ENCODE measurements at regions not wholly inside any gene's neighbourhood (a gene's known extent, or its start where the extent isn't known, plus 50 kb on each side); places are given as distances from the start of the nearest gene placed in this dataset.
"Not testable (repeated sequence)": the region's sequence is repeated elsewhere in the genome, so short reads cannot be mapped to it uniquely, and the experiment has no call there.

- intact Hi-C loops (cut with DNase I), result no loop called here
- no peak for DNase-seq
Measured at GRCh38 chr1:5198328-5198727, 543.9 kb downstream of the AJAP1 start.

DNA sequence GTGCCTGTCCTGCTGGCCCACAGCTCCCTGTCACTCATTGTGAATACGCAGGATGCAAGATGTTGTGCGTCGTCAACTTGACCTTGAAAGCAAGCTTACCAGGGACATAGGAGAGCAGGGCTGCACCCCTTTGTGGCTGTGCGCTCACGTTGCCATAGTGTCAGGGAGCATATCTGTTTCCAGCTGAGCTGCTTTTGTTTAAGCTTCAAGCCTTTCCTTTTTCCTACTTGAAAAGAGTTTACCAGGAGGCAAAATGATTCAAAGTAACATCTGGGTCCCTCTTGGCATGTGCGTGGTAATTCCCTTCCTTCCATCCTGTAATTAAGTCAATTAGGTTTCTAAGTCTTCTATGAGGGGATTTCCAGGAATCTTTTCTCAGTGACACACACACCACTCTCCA, 537.1 kb downstream of the AJAP1 start:
- no peak for DNase-seq
- intact Hi-C loops (cut with DNase I), result no loop called here

- intact Hi-C loops (cut with DNase I), result no loop called here
- DNase-seq, result no peak
Measured at GRCh38 chr1:5189384-5189783, 535.0 kb downstream of the AJAP1 start.

DNA sequence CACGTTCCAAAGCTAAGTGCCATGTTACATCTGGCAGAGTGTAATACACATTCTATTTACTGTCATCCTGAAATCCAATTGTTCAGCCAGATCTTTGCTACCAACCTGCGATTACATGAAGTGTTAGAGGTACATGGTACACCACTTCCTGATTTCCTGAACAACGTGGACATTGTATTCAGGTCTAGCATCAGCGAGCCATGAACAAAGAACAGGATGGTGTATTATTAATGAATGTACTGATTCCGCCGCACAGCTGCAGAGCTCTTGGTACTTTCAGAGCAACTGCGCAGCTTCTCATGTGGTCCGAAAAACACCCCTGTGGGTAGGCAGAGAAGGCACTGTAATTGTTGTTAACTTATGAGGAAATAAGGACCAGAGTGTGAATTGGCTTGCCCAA, 511.4 kb downstream of the AJAP1 start:
- intact Hi-C loops (cut with DNase I), result no loop called here
- no peak for DNase-seq

DNA sequence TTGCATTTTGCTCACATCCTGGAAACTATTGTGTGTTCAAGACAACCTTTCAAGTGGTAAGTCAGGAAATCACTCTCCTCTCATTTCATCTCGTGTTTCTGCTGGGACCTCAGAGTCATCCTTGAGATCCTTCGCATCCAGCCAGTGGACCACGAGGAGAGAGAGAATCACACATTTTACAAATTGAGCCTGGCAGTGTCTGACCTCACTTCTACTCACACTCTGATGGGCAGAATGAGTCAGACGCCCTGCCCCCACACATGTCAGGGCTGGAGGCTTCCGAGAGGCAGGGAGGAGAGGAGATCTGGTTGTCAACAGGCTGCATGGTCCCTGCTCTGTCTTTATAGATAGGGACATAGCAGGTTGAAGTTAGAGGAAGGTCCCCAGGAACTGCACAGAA, 509.7 kb downstream of the AJAP1 start:
- intact Hi-C loops (cut with DNase I), result no loop called here
- no peak for DNase-seq

GRCh38 chr1:5161372-5161771, 507.0 kb downstream of the AJAP1 start:
- DNase-seq, result no peak
- intact Hi-C loops (cut with DNase I), result no loop called here

GRCh38 chr1:5157175-5157574, 502.8 kb downstream of the AJAP1 start:
- DNase-seq, result no peak
- intact Hi-C loops (cut with DNase I), result no loop called here

- intact Hi-C loops (cut with DNase I), result no loop called here
- DNase-seq, result no peak
Measured at GRCh38 chr1:5156416-5157120, 502.2 kb downstream of the AJAP1 start.

- intact Hi-C loops (cut with DNase I), result no loop called here
- DNase-seq, result peak in 8 of 10 donors; percentile 18 to 91 (median 50)
Measured at GRCh38 chr1:5151511-5151910, 497.1 kb downstream of the AJAP1 start.

DNA sequence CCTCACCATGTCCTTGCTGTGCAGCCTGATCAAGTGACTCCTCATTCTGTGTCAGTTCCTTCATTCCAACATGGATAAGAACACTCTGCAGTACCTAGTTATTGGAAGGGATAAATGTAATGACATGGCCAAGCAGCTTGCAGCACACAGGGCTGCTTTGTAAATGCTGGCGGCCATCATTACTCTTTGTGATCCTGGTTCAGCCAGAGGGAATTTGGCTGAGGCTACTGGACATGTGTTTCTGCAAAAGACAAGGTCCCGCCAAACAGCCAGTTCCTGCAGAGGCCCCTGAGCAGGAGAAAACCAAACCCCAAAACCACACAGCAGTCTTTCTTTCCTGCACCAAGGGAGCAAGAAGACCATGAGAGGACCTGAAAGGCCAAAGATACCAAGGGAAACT, 495.8 kb downstream of the AJAP1 start:
- DNase-seq, result no peak
- intact Hi-C loops (cut with DNase I), result no loop called here

- intact Hi-C loops (cut with DNase I), result no loop called here
- DNase-seq, result no peak
Measured at GRCh38 chr1:5147806-5148205, 493.4 kb downstream of the AJAP1 start.

GRCh38 chr1:5142389-5142788, 488.0 kb downstream of the AJAP1 start:
- intact Hi-C loops (cut with DNase I), result no loop called here
- no peak for DNase-seq

GRCh38 chr1:5141750-5142149, 487.3 kb downstream of the AJAP1 start:
- no peak for DNase-seq
- intact Hi-C loops (cut with DNase I), result no loop called here

- intact Hi-C loops (cut with DNase I), result no loop called here
- no peak for DNase-seq
Measured at GRCh38 chr1:5140962-5141361, 486.6 kb downstream of the AJAP1 start.

DNA sequence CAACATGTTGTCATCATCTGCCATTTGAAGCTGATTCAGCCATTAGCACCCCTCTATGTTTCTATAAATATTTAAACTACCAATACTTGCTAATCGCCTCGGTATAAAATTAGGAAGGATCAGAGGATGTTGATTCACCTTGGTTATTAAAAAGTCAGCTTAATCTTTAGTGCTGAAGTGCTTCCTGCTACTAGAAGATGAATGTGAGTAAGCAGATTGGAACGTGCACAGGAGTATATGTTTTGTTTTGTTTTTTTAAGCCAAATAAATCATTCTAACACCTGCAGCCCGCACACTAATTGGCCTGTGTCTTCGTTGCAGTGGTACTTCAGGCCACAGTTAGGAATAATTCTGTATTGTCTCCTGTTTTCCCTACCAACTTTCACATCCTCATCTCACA, 485.7 kb downstream of the AJAP1 start:
- intact Hi-C loops (cut with DNase I), result no loop called here
- DNase-seq, result no peak

- DNase-seq, result no peak
- intact Hi-C loops (cut with DNase I), result no loop called here
Measured at GRCh38 chr1:5129746-5130355, 475.4 kb downstream of the AJAP1 start.

DNA sequence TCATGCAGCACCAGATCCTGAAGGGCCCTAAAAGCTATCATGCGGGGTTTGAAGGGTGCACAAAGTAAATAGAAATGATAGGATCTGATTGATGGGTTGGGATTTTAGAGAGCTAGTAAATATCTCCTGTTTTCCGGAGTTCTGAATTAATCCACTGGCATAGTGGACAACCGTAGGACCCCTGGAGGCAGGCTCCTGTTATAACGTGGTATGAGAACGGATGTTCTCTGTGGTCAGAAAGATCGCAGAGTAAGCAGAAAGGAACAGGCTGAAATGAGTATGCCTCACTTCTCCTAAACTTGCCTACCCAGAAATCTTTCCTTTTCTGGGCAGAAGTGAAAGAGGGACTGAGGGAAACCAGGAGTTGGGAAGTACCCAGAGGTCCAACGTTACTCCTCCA, 470.8 kb downstream of the AJAP1 start:
- intact Hi-C loops (cut with DNase I), result no loop called here
- DNase-seq, result no peak

- DNase-seq, result no peak
- intact Hi-C loops (cut with DNase I), result no loop called here
Measured at GRCh38 chr1:5120559-5120958, 466.1 kb downstream of the AJAP1 start.

DNA sequence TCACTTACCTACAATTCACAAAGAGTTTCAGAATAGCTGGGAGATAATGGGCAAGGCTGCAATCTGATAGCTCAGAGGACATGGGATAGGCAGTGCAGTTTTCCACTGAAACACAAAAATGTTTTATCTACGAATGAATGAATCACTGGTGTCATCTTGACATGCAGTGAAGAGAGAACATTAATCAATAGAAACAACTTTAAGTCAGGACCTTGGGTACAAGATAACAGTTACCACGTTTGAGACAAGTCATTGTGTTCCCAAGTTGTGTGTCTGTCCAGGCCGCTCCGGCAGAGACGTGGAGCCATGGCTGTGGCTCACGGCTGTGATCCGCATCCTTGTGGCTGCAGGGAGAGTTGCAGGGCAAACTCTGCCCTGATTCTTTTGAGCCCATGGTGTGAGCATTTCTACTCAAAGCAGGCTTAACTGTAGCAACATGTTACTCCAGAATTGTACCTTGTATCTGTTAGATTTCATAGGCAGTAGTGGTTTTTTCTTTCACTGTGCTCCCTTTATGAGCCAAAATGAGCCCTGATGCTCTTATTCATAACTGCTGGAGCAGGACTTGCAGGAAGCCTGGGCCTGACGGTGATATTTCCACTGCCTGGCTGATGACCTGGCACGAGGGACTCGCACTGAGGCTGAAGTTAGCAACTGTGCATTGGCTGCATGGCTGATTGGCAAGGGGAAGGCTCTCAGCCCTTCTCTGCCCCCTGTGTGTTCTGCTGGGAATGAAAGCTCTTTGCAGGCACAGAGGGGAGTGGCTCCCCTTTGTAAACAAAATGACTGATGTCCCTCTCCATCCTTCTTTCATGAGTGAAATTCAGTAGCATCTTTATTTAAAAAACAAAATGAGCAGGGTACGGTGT, 465.2 kb downstream of the AJAP1 start:
- peak in 1 of 10 donors; percentile 33 for DNase-seq
- intact Hi-C loops (cut with DNase I), result no loop called here

DNA sequence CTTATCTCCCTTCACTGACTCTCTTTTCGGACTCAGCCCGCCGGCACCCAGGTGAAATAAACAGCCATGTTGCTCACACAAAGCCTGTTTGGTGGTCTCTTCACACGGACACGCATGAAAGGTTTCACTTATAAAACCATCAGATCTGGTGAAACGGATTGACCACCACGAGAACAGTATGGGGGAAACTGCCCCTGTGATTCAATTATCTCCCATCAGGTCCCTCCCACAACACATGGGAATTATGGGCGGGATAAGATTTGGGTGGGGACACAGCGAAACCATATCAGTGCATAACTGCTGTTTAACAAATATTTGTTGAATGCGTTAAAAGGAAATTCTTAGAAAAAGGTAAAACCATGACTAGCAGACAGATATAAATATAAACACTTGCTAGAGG, 464.4 kb downstream of the AJAP1 start:
- intact Hi-C loops (cut with DNase I), result not testable (repeated sequence)

DNA sequence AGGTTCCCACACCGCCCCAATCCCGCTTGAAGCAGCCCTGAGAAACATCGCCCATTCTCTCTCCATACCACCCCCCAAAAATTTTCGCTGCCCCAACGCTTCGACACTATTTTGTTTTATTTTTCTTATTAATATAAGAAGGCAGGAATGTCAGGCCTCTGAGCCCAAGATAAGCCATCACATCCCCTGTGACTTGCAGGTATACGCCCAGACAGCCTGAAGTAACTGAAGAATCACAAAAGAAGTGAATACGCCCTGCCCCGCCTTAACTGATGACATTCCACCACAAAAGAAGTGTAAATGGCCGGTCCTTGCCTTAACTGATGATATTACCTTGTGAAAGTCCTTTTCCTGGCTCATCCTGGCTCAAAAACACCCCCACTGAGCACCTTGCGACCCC, 463.9 kb downstream of the AJAP1 start:
- intact Hi-C loops (cut with DNase I); DNase-seq: not testable (repeated sequence)

More for the DNA sequence above, 464.4 kb downstream of the AJAP1 start:
- not testable (repeated sequence) for DNase-seq

GRCh38 chr1:5111581-5111980, 457.2 kb downstream of the AJAP1 start:
- intact Hi-C loops (cut with DNase I), result no loop called here
- DNase-seq, result no peak
